Suprapubic skin (tissue), 3 donors: ENCODE measurements at regions not wholly inside any gene's neighbourhood (a gene's known extent, or its start where the extent isn't known, plus 50 kb on each side); places are given as distances from the start of the nearest gene placed in this dataset.

Experiments
- POLR2A ChIP-seq, 2 donors: fragments of 450-650 bp; IDR thresholded peaks; one replicate each; pipeline ENCODE4 v1.6.1; 2017; ENCODE audit warnings: antibody characterized with exemption in 2 of 2, mild to moderate bottlenecking in 2 of 2, moderate library complexity in 2 of 2
- TF ChIP-seq, protein P1 (sequence below), 2 donors: fragments of 200-600 bp in 1 of 2; fragments of 450-650 bp in 1 of 2; sonication (generic) in 1 of 2; IDR thresholded peaks; one replicate each; pipeline ENCODE4 v1.5.1; 2016 to 2019; ENCODE audit warnings: antibody characterized with exemption in 2 of 2, mild to moderate bottlenecking in 1 of 2, moderate library complexity in 1 of 2

DNA sequence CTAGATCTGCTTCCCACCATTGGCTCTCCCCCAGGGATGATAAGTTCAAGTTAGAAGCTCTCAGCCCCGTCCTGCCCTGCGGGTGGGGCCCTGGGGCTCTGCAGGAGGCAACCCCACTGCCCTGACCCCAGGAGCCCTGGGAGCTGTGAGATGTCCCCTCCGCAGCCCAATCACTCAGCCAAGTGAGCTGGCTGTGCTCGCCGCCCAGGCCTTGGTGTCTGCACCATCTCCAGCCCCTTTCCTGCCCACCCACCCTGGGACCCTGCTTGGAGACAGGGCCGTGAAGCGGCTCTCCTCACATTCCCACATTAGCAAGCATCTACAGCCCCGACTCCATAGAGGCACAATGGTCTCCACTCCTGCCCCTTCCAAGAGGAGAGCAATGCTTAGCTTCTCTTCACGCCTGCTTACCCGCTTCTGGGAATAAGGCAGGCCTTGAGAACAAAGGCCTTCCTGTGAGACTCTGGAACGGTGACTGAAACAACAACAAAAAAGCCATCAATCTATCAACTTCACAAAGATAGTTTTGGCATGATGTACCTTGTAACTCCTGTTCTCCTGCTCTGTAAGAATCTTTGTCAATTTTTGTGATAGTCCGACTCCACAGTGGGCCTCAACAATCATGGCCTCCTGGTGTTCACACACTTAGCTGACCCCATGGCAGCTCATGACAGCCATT, 67.7 kb downstream of the FOXL3 start:
- TF ChIP-seq, protein P1, sequence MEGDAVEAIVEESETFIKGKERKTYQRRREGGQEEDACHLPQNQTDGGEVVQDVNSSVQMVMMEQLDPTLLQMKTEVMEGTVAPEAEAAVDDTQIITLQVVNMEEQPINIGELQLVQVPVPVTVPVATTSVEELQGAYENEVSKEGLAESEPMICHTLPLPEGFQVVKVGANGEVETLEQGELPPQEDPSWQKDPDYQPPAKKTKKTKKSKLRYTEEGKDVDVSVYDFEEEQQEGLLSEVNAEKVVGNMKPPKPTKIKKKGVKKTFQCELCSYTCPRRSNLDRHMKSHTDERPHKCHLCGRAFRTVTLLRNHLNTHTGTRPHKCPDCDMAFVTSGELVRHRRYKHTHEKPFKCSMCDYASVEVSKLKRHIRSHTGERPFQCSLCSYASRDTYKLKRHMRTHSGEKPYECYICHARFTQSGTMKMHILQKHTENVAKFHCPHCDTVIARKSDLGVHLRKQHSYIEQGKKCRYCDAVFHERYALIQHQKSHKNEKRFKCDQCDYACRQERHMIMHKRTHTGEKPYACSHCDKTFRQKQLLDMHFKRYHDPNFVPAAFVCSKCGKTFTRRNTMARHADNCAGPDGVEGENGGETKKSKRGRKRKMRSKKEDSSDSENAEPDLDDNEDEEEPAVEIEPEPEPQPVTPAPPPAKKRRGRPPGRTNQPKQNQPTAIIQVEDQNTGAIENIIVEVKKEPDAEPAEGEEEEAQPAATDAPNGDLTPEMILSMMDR (IDR thresholded peaks at IDR 0.05): no peak
- TF ChIP-seq POLR2A (IDR thresholded peaks at IDR 0.05): no peak
